Heart left ventricle (tissue), 13 donors: ENCODE measurements at regions not wholly inside any gene's neighbourhood (a gene's known extent, or its start where the extent isn't known, plus 50 kb on each side); places are given as distances from the start of the nearest gene placed in this dataset.

Experiments
- CTCF ChIP-seq, 12 donors: fragments of 200-600 bp; sonication (generic) in 4 of 12; IDR thresholded peaks; one replicate each; pipeline versions ENCODE4 v1.5.0 to v1.8.0; 2018 to 2022; ENCODE audit warnings: antibody characterized with exemption in 12 of 12, mild to moderate bottlenecking in 5 of 12
- POLR2A ChIP-seq, 2 donors: fragments of 450-650 bp; IDR thresholded peaks; one replicate each; pipeline ENCODE4 v1.6.1; 2017; ENCODE audit warnings: antibody characterized with exemption in 2 of 2, mild to moderate bottlenecking in 2 of 2, moderate library complexity in 2 of 2
- donor health status: ischemic (EF 13 %, LVEDD 7.1; RV severe dilation, severe dysfunction).
- donor health status: DM: no; HTN: yes; CAD: no.
- donor health status: DM: no; HTN: no; CAD: no.
- donor health status: ischemic (EF 25% LVEDD 6.9; RV normal size, moderate dysfunction).
- donor health status: ischemic (EF 25% LVEDD 5.7; RV mildly dilated, moderate dysfunction).
- donor health status: ischemic (EF 35%, LVEDD 5.7; RV mildly dilated, moderate dysfunction).
- donor health status: nonischemic (EF 11% LVEDD 7.7; RV severe dilation, severe dysfunction).
- donor health status: DM: yes; HTN: yes; CAD: no.
- donor health status: PGD.
- donor health status: ischemic (EF 29% LVEDD 5.4; RV normal size, mild dysfunction).
- donor health status: nonischemic (EF 23%, LVEDD 6.1; RV moderate dilation, normal function).

- TF ChIP-seq CTCF (IDR thresholded peaks at IDR 0.05) (no peak), POLR2A (IDR thresholded peaks at IDR 0.05) (no peak)
These were observed 69.8 kb upstream of the CCDC112 start for GRCh38 chr5:115366223-115366622.
